Stomach (tissue), 8 donors: ENCODE measurements at regions not wholly inside any gene's neighbourhood (a gene's known extent, or its start where the extent isn't known, plus 50 kb on each side); places are given as distances from the start of the nearest gene placed in this dataset.

Experiments used
- DNase-seq, 2 donors: peaks; one replicate each; pipeline versions ENCODE4 v3.0.0 to v3.0.0-alpha.2; 2013 to 2019
- H3K27ac ChIP-seq, 5 donors: fragments of 200-600 bp in 4 of 5; sonication (generic) in 4 of 5; one replicate each; pipeline ENCODE4 v1.5.1; 2013 to 2019; ENCODE audit warnings: mild to moderate bottlenecking in 1 of 5, moderate library complexity in 1 of 5
- H3K27me3 ChIP-seq, 3 donors: fragments of 200-600 bp; sonication (generic); one replicate each; pipeline ENCODE4 v1.5.1; 2017 to 2019; ENCODE audit warnings: mixed run types in 1 of 3
- H3K36me3 ChIP-seq, 4 donors: fragments of 200-600 bp; sonication (generic); 1 replicate in 3 of 4; 2 replicates in 1 of 4; pipeline ENCODE4 v1.5.1; 2016 to 2019
- H3K4me1 ChIP-seq, 4 donors: fragments of 200-600 bp; sonication (generic); one replicate each; pipeline ENCODE4 v1.5.1; 2016 to 2019
- H3K4me3 ChIP-seq, 4 donors: fragments of 200-600 bp; sonication (generic) in 3 of 4; one replicate each; pipeline ENCODE4 v1.5.1; 2016 to 2019; ENCODE audit warnings: mild to moderate bottlenecking in 1 of 4
- H3K9me3 ChIP-seq, 4 donors: fragments of 200-600 bp; sonication (generic); one replicate each; pipeline ENCODE4 v1.5.1; 2016 to 2019
- CTCF ChIP-seq, 7 experiments: fragments of 450-650 bp in 4 of 7; fragments of 200-600 bp in 3 of 7; sonication (generic) in 3 of 7; IDR thresholded peaks; one replicate each; pipeline ENCODE4 v1.5.1; 2016 to 2019; ENCODE audit warnings: antibody characterized with exemption in 7 of 7, control low read depth in 2 of 7, mild to moderate bottlenecking in 1 of 7
- EP300 ChIP-seq: sonication (generic); formaldehyde crosslinking; IDR thresholded peaks from one replicate; pipeline ENCODE4 v1.6.1; 2017; ENCODE audit warnings: antibody characterized with exemption
- POLR2A ChIP-seq, 4 donors: fragments of 450-650 bp; IDR thresholded peaks; one replicate each; pipeline ENCODE4 v1.6.1; 2016; ENCODE audit warnings: antibody characterized with exemption in 4 of 4, control low read depth in 2 of 4, mild to moderate bottlenecking in 1 of 4, moderate library complexity in 1 of 4
- POLR2AphosphoS5 ChIP-seq, 3 donors: sonication (generic); formaldehyde crosslinking; IDR thresholded peaks; one replicate each; pipeline ENCODE4 v1.6.1; 2016; ENCODE audit warnings: antibody characterized with exemption in 3 of 3
- WGBS, 5 donors: extraction: QIAGEN DNeasy Blood & Tissue Kit in 3 of 5; methylation state at CpG; one replicate each; pipeline versions ENCODE4 v1.1.5 to v1.1.7; 2013 to 2018; 5-methylcytosine and 5-hydroxymethylcytosine counted together
- intact Hi-C: fragments of 100-400 bp; cut with DNase I; formaldehyde crosslinking; loops from one replicate; pipeline ENCODE4 v1.15.1; 2023; ENCODE audit warnings: low total_unique reads
- donor health status: healthy with polysubstance abuse.
- donor health status: Bipolar disorder and iron deficiency.
- donor health status: healthy.

GRCh38 chr18:34283506-34283905 lies 58.8 kb upstream of the NOL4 start:
- intact Hi-C loops, result no loop called here
- WGBS, 5 donors, result 30 to 67% (median 40%) methylated on average over 1 of the region's 1 CpG
- Histone ChIP-seq H3K4me3 (no peak overlapping the region), H3K36me3 (no peaks in the 10 kb centered on the region), H3K27ac (no peak overlapping the region), H3K4me1 (no peaks in the 10 kb centered on the region), H3K9me3 (peaks cover 0 to 14% (median 11%) of the 10 kb centered on the region in 4 donors), H3K27me3 (no peaks in the 10 kb centered on the region)
- TF ChIP-seq POLR2AphosphoS5 (IDR thresholded peaks at IDR 0.05), result no peak
- DNase-seq, result no peak

- H3K27me3 ChIP-seq, result no peaks in the 10 kb centered on the region
- TF ChIP-seq EP300, result no peak
- TF ChIP-seq POLR2A (IDR thresholded peaks at IDR 0.05), result no peak
- no peak for DNase-seq
- no peaks in the 10 kb centered on the region for H3K36me3 ChIP-seq
- no peak overlapping the region for H3K4me3 ChIP-seq
- intact Hi-C loops, result no loop called here
- peaks cover 0 to 20% (median 14%) of the 10 kb centered on the region in 4 donors for H3K9me3 ChIP-seq
- H3K4me1 ChIP-seq, result no peaks in the 10 kb centered on the region
- H3K27ac ChIP-seq, result no peak overlapping the region
These were observed 63.1 kb upstream of the NOL4 start for GRCh38 chr18:34287825-34288224.

GRCh38 chr18:34292594-34292993 lies 67.9 kb upstream of the NOL4 start:
- no peaks in the 10 kb centered on the region for H3K4me1 ChIP-seq
- TF ChIP-seq POLR2A (IDR thresholded peaks at IDR 0.05), result no peak
- no peak for TF ChIP-seq EP300
- TF ChIP-seq CTCF (IDR thresholded peaks at IDR 0.05), result no peak
- no peak for TF ChIP-seq POLR2AphosphoS5 (IDR thresholded peaks at IDR 0.05)
- peaks cover 5 to 16% (median 11%) of the 10 kb centered on the region in 4 donors for H3K9me3 ChIP-seq
- H3K36me3 ChIP-seq, result no peaks in the 10 kb centered on the region
- no peak overlapping the region for H3K4me3 ChIP-seq
- no peak overlapping the region for H3K27ac ChIP-seq
- intact Hi-C loops, result no loop called here
- DNase-seq, result no peak
- 47 to 62% (median 55%) methylated on average over 2 of the region's 2 CpGs for WGBS, 5 donors
- H3K27me3 ChIP-seq, result no peaks in the 10 kb centered on the region

- Histone ChIP-seq H3K27ac (no peak overlapping the region), H3K27me3 (no peaks in the 10 kb centered on the region), H3K4me1 (no peaks in the 10 kb centered on the region), H3K36me3 (no peaks in the 10 kb centered on the region), H3K9me3 (peaks cover 0 to 5% (median 0%) of the 10 kb centered on the region in 4 donors), H3K4me3 (no peak overlapping the region)
- TF ChIP-seq CTCF (IDR thresholded peaks at IDR 0.05) (no peak), POLR2AphosphoS5 (IDR thresholded peaks at IDR 0.05) (no peak), POLR2A (IDR thresholded peaks at IDR 0.05) (no peak), EP300 (no peak)
- intact Hi-C loops, result no loop called here
- no peak for DNase-seq
These were observed 72.6 kb upstream of the NOL4 start for GRCh38 chr18:34297287-34297686.

GRCh38 chr18:34299828-34300227 lies 75.1 kb upstream of the NOL4 start:
- Histone ChIP-seq H3K27me3 (no peaks in the 10 kb centered on the region), H3K4me3 (no peak overlapping the region), H3K27ac (no peak overlapping the region), H3K4me1 (no peaks in the 10 kb centered on the region), H3K9me3 (peaks cover 0 to 3% (median 0%) of the 10 kb centered on the region in 4 donors), H3K36me3 (no peaks in the 10 kb centered on the region)
- intact Hi-C loops, result no loop called here
- TF ChIP-seq POLR2A (IDR thresholded peaks at IDR 0.05) (no peak), POLR2AphosphoS5 (IDR thresholded peaks at IDR 0.05) (no peak), EP300 (no peak), CTCF (IDR thresholded peaks at IDR 0.05) (no peak)
- DNase-seq, result no peak
- WGBS, 5 donors, result 70 to 92% (median 75%) methylated on average over 2 to 3 of the region's 3 CpGs
